ENCODE measurements at regions not wholly inside any gene's neighbourhood (a gene's known extent, or its start where the extent isn't known, plus 50 kb on each side); places are given as distances from the start of the nearest gene placed in this dataset.

GRCh38 chr13:31913459-31913858, 118.1 kb upstream of the FRY start:
- no peak for DNase-seq (ENCODE audit: low spot score in 2 of 2, unreplicated experiment in 2 of 2)
- H3K27me3 Mint-ChIP-seq (ENCODE audit: low read depth) = peaks cover 7% of the 10 kb centered on the region

GRCh38 chr13:31914843-31915242, 116.7 kb upstream of the FRY start:
- Mint-ChIP-seq H3K27me3 (ENCODE audit: low read depth) (no peaks in the 10 kb centered on the region), H3K9me3 (no peaks in the 10 kb centered on the region), H3K36me3 (no peaks in the 10 kb centered on the region), H3K27ac (no peak overlapping the region), H3K4me3 (no peak overlapping the region), H3K4me1 (peaks cover 20% of the 10 kb centered on the region)
- DNase-seq (ENCODE audit: low spot score in 2 of 2, unreplicated experiment in 2 of 2) = no peak
- TF ChIP-seq CTCF (IDR thresholded peaks at IDR 0.05; ENCODE audit: unreplicated experiment) = no peak

More at GRCh38 chr13:31913459-31913858, 118.1 kb upstream of the FRY start:
- H3K4me1 Mint-ChIP-seq = peaks cover 20% of the 10 kb centered on the region
- TF ChIP-seq CTCF (IDR thresholded peaks at IDR 0.05; ENCODE audit: unreplicated experiment) = no peak
- H3K4me3 Mint-ChIP-seq = no peak overlapping the region
- H3K9me3 Mint-ChIP-seq = no peaks in the 10 kb centered on the region
- no peak overlapping the region for H3K27ac Mint-ChIP-seq
- H3K36me3 Mint-ChIP-seq = no peaks in the 10 kb centered on the region

GRCh38 chr13:31918707-31919106, 112.9 kb upstream of the FRY start:
- TF ChIP-seq CTCF (IDR thresholded peaks at IDR 0.05; ENCODE audit: unreplicated experiment) = no peak
- Mint-ChIP-seq H3K4me3 (no peak overlapping the region), H3K9me3 (no peaks in the 10 kb centered on the region), H3K36me3 (no peaks in the 10 kb centered on the region), H3K27me3 (ENCODE audit: low read depth) (no peaks in the 10 kb centered on the region), H3K27ac (no peak overlapping the region), H3K4me1 (peaks cover 10% of the 10 kb centered on the region)
- DNase-seq (ENCODE audit: low spot score in 2 of 2, unreplicated experiment in 2 of 2) = no peak

GRCh38 chr13:31919241-31919640, 112.3 kb upstream of the FRY start:
- H3K27me3 Mint-ChIP-seq (ENCODE audit: low read depth) = no peaks in the 10 kb centered on the region
- H3K36me3 Mint-ChIP-seq = no peaks in the 10 kb centered on the region
- peaks cover 10% of the 10 kb centered on the region for H3K4me1 Mint-ChIP-seq
- DNase-seq (ENCODE audit: low spot score in 2 of 2, unreplicated experiment in 2 of 2) = no peak
- H3K9me3 Mint-ChIP-seq = no peaks in the 10 kb centered on the region
- TF ChIP-seq CTCF (IDR thresholded peaks at IDR 0.05; ENCODE audit: unreplicated experiment) = no peak
- no peak overlapping the region for H3K4me3 Mint-ChIP-seq
- H3K27ac Mint-ChIP-seq = no peak overlapping the region

- no peak for TF ChIP-seq CTCF (IDR thresholded peaks at IDR 0.05; ENCODE audit: unreplicated experiment)
- H3K36me3 Mint-ChIP-seq = no peaks in the 10 kb centered on the region
- H3K27me3 Mint-ChIP-seq (ENCODE audit: low read depth) = no peaks in the 10 kb centered on the region
- H3K27ac Mint-ChIP-seq = no peak overlapping the region
- H3K4me1 Mint-ChIP-seq = peaks cover 2% of the 10 kb centered on the region
- H3K4me3 Mint-ChIP-seq = no peak overlapping the region
- DNase-seq (ENCODE audit: low spot score in 2 of 2, unreplicated experiment in 2 of 2) = no peak
- H3K9me3 Mint-ChIP-seq = no peaks in the 10 kb centered on the region
These were observed 111.4 kb upstream of the FRY start for GRCh38 chr13:31919971-31920726.
